A673 (cell line): ENCODE measurements at regions not wholly inside any gene's neighbourhood (a gene's known extent, or its start where the extent isn't known, plus 50 kb on each side); places are given as distances from the start of the nearest gene placed in this dataset.

Experiments
- EZH2 ChIP-seq: fragments of 200-600 bp; sonication (generic); IDR thresholded peaks from 2 replicates; pipeline ENCODE4 v1.6.1; 2017; ENCODE audit warnings: borderline replicate concordance, low read depth, mild to moderate bottlenecking, mixed read lengths, antibody characterized with exemption, low read length; ENCODE audit not compliant: poor library complexity, severe bottlenecking
- TF ChIP-seq, protein P1 (sequence below): fragments of 300-800, 200-600 bp; sonication (generic); conservative IDR thresholded peaks from 2 replicates; pipeline ENCODE4 v1.5.1; 2017; ENCODE audit warnings: low read depth, mild to moderate bottlenecking, antibody characterized with exemption, low read length, moderate library complexity, mixed read lengths

DNA sequence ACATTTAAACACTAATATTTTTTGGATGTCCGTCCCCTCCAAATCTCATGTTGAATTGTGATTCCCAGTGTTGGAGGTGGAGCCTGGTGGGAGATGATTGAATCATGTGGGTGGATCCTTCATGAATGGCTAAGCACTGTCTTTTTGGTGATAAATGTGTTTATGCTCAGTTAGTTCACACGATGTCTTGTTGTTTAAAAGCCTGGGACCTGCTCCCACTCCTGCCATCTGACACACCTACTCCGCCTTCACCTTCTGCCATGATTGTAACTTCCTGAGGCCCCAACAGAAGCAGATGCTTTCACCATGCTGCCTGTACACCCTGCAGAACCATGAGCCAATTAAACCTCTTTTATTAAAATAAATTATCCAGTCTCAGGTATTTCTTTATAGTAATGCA, 114.7 kb downstream of the TNFAIP3 start:
- TF ChIP-seq, protein P1, sequence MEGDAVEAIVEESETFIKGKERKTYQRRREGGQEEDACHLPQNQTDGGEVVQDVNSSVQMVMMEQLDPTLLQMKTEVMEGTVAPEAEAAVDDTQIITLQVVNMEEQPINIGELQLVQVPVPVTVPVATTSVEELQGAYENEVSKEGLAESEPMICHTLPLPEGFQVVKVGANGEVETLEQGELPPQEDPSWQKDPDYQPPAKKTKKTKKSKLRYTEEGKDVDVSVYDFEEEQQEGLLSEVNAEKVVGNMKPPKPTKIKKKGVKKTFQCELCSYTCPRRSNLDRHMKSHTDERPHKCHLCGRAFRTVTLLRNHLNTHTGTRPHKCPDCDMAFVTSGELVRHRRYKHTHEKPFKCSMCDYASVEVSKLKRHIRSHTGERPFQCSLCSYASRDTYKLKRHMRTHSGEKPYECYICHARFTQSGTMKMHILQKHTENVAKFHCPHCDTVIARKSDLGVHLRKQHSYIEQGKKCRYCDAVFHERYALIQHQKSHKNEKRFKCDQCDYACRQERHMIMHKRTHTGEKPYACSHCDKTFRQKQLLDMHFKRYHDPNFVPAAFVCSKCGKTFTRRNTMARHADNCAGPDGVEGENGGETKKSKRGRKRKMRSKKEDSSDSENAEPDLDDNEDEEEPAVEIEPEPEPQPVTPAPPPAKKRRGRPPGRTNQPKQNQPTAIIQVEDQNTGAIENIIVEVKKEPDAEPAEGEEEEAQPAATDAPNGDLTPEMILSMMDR = no peak
- no peak for TF ChIP-seq EZH2
